Peyer's patch (tissue), 4 donors: ENCODE measurements at regions not wholly inside any gene's neighbourhood (a gene's known extent, or its start where the extent isn't known, plus 50 kb on each side); places are given as distances from the start of the nearest gene placed in this dataset.

Experiments used
- DNase-seq, 3 donors: peaks; one replicate each; pipeline ENCODE4 v3.0.0-alpha.2; 2017 to 2019
- H3K27ac ChIP-seq, 4 donors: fragments of 200-600 bp; sonication (generic); one replicate each; pipeline ENCODE4 v1.5.1; 2016 to 2019
- H3K27me3 ChIP-seq, 2 donors: fragments of 200-600 bp; sonication (generic); one replicate each; pipeline ENCODE4 v1.5.1; 2019
- H3K36me3 ChIP-seq, 3 donors: fragments of 200-600 bp; sonication (generic); one replicate each; pipeline ENCODE4 v1.5.1; 2016 to 2019
- H3K4me1 ChIP-seq, 4 donors: fragments of 200-600 bp; sonication (generic); one replicate each; pipeline ENCODE4 v1.5.1; 2016 to 2019
- H3K4me3 ChIP-seq, 4 donors: fragments of 200-600 bp; sonication (generic); 1 replicate in 3 of 4; 2 replicates in 1 of 4; pipeline ENCODE4 v1.5.1; 2016 to 2019; ENCODE audit warnings: mild to moderate bottlenecking in 1 of 4
- H3K9me3 ChIP-seq, 4 donors: fragments of 200-600 bp; sonication (generic); one replicate each; pipeline ENCODE4 v1.5.1; 2016 to 2019; ENCODE audit warnings: mild to moderate bottlenecking in 1 of 4
- POLR2A ChIP-seq, 2 donors: fragments of 450-650 bp; IDR thresholded peaks; one replicate each; pipeline ENCODE4 v1.5.1; 2017; ENCODE audit warnings: antibody characterized with exemption in 2 of 2, mild to moderate bottlenecking in 2 of 2, moderate library complexity in 2 of 2
- TF ChIP-seq, protein P1 (sequence below), 6 experiments: fragments of 450-650 bp in 4 of 6; fragments of 200-600 bp in 2 of 6; sonication (generic) in 1 of 6; IDR thresholded peaks; one replicate each; pipeline ENCODE4 v1.5.1; 2017 to 2019; ENCODE audit warnings: antibody characterized with exemption in 6 of 6, mild to moderate bottlenecking in 3 of 6, moderate library complexity in 1 of 6

DNA sequence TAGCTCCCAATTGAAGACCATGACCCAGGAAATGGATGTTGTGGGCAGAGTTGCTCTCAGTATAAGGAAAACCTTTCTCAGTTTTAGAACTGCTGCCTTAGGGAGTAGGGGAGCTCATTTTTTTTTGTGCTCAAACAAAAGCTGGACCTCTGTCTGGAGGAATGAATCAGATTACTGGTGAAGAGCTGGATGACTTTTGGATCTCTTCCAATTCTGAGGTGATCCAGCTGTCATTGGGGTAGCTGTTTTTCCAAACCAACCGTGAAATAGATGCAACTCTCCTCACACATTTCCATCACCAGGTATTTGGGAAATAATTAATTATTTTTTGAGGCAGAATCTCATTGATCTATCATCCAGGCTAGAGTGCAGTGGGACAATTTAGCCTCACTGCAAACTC, 251.3 kb upstream of the PLET1 start:
- H3K27me3 ChIP-seq, result no peaks in the 10 kb centered on the region
- no peaks in the 10 kb centered on the region for H3K9me3 ChIP-seq
- H3K4me1 ChIP-seq, result no peaks in the 10 kb centered on the region
- DNase-seq, result no peak
- TF ChIP-seq, protein P1, sequence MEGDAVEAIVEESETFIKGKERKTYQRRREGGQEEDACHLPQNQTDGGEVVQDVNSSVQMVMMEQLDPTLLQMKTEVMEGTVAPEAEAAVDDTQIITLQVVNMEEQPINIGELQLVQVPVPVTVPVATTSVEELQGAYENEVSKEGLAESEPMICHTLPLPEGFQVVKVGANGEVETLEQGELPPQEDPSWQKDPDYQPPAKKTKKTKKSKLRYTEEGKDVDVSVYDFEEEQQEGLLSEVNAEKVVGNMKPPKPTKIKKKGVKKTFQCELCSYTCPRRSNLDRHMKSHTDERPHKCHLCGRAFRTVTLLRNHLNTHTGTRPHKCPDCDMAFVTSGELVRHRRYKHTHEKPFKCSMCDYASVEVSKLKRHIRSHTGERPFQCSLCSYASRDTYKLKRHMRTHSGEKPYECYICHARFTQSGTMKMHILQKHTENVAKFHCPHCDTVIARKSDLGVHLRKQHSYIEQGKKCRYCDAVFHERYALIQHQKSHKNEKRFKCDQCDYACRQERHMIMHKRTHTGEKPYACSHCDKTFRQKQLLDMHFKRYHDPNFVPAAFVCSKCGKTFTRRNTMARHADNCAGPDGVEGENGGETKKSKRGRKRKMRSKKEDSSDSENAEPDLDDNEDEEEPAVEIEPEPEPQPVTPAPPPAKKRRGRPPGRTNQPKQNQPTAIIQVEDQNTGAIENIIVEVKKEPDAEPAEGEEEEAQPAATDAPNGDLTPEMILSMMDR (IDR thresholded peaks at IDR 0.05), result no peak
- no peak for TF ChIP-seq POLR2A (IDR thresholded peaks at IDR 0.05)
- no peak overlapping the region for H3K4me3 ChIP-seq
- H3K27ac ChIP-seq, result no peak overlapping the region
- H3K36me3 ChIP-seq, result no peaks in the 10 kb centered on the region

DNA sequence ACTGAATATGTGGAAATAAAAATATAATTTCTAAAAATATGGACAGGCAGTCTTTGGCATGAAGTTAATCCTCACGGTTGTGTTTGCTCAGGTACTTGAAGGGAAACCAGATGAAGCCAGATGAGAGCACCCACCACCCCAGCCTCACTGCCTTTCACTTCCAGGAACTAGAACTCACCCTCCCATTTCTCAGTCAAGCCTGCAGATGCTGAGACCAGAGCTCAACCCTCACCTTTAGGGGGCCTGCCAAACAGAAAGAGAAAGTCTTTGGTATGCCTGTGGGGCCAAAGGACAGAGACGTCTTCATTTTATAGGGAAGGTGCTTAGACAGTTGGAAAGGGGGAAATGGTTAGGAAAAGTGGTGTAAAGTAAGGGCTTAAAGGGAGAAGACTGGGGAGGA, 252.8 kb upstream of the PLET1 start:
- TF ChIP-seq POLR2A (IDR thresholded peaks at IDR 0.05), result no peak
- TF ChIP-seq, protein P1 (IDR thresholded peaks at IDR 0.05), result no peak

GRCh38 chr11:112514011-112514740, 253.5 kb upstream of the PLET1 start:
- no peak for TF ChIP-seq POLR2A (IDR thresholded peaks at IDR 0.05)
- TF ChIP-seq, protein P1 (IDR thresholded peaks at IDR 0.05), result no peak
- H3K9me3 ChIP-seq, result no peaks in the 10 kb centered on the region
- H3K4me3 ChIP-seq, result no peak overlapping the region
- H3K27me3 ChIP-seq, result no peaks in the 10 kb centered on the region
- no peaks in the 10 kb centered on the region for H3K36me3 ChIP-seq
- H3K4me1 ChIP-seq, result no peaks in the 10 kb centered on the region
- H3K27ac ChIP-seq, result no peak overlapping the region
- DNase-seq, result no peak

More for the DNA sequence above, 252.8 kb upstream of the PLET1 start:
- Histone ChIP-seq H3K9me3 (no peaks in the 10 kb centered on the region), H3K36me3 (no peaks in the 10 kb centered on the region), H3K4me3 (no peak overlapping the region), H3K27ac (no peak overlapping the region), H3K4me1 (no peaks in the 10 kb centered on the region), H3K27me3 (no peaks in the 10 kb centered on the region)
- no peak for DNase-seq

GRCh38 chr11:112516261-112516660, 255.6 kb upstream of the PLET1 start:
- Histone ChIP-seq H3K4me1 (no peaks in the 10 kb centered on the region), H3K27me3 (no peaks in the 10 kb centered on the region), H3K27ac (no peak overlapping the region), H3K36me3 (no peaks in the 10 kb centered on the region), H3K9me3 (no peaks in the 10 kb centered on the region), H3K4me3 (no peak overlapping the region)
- TF ChIP-seq, protein P1 (IDR thresholded peaks at IDR 0.05), result no peak
- no peak for TF ChIP-seq POLR2A (IDR thresholded peaks at IDR 0.05)
- DNase-seq, result no peak

- DNase-seq, result no peak
- Histone ChIP-seq H3K9me3 (no peaks in the 10 kb centered on the region), H3K4me1 (no peaks in the 10 kb centered on the region), H3K36me3 (no peaks in the 10 kb centered on the region), H3K4me3 (no peak overlapping the region), H3K27ac (no peak overlapping the region), H3K27me3 (no peaks in the 10 kb centered on the region)
- no peak for TF ChIP-seq POLR2A (IDR thresholded peaks at IDR 0.05)
- TF ChIP-seq, protein P1 (IDR thresholded peaks at IDR 0.05), result no peak
Observed at GRCh38 chr11:112516755-112517154, 256.1 kb upstream of the PLET1 start.
